Mammary epithelial cell (primary cell): ENCODE measurements at regions not wholly inside any gene's neighbourhood (a gene's known extent, or its start where the extent isn't known, plus 50 kb on each side); places are given as distances from the start of the nearest gene placed in this dataset.

Source experiments
- EZH2 ChIP-seq: IDR thresholded peaks from 2 replicates; pipeline ENCODE4 v1.6.1; 2012; ENCODE audit warnings: low read length, inconsistent platforms, borderline replicate concordance
- TF ChIP-seq, protein P1 (sequence below), 2 donors: IDR thresholded peaks in 1 of 2; conservative IDR thresholded peaks in 1 of 2; 2 replicates each; pipeline ENCODE4 v1.5.1; 2011 to 2012; ENCODE audit warnings: inconsistent platforms in 2 of 2, low read length in 2 of 2, mild to moderate bottlenecking in 2 of 2, control low read depth in 1 of 2, low read depth in 1 of 2; ENCODE audit not compliant: insufficient read depth in 1 of 2; ENCODE audit errors: extremely low read depth in 1 of 2

DNA sequence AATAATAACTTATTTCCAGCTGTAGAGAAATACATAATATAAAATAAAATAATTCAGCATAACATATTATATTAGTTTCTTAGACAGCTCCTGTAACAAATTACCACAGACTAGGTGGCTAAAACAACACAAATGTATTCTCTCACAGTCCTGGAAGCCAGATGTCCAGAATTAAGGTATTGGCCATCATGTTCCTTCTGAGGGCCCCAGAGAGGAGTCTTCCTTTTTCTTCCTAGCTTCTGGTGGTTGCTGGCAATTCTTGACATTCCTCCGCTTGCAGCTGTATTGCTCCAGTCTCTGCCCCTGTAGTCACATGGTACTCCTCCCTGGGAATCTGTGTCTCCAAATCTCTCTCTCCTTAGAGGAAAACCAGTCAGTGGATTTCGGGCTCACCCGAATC lies 146.8 kb downstream of the RBM43 start:
- TF ChIP-seq, protein P1, sequence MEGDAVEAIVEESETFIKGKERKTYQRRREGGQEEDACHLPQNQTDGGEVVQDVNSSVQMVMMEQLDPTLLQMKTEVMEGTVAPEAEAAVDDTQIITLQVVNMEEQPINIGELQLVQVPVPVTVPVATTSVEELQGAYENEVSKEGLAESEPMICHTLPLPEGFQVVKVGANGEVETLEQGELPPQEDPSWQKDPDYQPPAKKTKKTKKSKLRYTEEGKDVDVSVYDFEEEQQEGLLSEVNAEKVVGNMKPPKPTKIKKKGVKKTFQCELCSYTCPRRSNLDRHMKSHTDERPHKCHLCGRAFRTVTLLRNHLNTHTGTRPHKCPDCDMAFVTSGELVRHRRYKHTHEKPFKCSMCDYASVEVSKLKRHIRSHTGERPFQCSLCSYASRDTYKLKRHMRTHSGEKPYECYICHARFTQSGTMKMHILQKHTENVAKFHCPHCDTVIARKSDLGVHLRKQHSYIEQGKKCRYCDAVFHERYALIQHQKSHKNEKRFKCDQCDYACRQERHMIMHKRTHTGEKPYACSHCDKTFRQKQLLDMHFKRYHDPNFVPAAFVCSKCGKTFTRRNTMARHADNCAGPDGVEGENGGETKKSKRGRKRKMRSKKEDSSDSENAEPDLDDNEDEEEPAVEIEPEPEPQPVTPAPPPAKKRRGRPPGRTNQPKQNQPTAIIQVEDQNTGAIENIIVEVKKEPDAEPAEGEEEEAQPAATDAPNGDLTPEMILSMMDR (conservative IDR thresholded peaks at IDR 0.05 in 1 of 2, IDR thresholded peaks at IDR 0.05 in 1 of 2; ENCODE audit: extremely low read depth in 1 of 2, insufficient read depth in 1 of 2, low read depth in 1 of 2, low read length in 2 of 2) = no peak
- TF ChIP-seq EZH2 = no peak
